ENCODE measurements at regions not wholly inside any gene's neighbourhood (a gene's known extent, or its start where the extent isn't known, plus 50 kb on each side); places are given as distances from the start of the nearest gene placed in this dataset.
"Not testable (repeated sequence)": the region's sequence is repeated elsewhere in the genome, so short reads cannot be mapped to it uniquely, and the experiment has no call there.

DNA sequence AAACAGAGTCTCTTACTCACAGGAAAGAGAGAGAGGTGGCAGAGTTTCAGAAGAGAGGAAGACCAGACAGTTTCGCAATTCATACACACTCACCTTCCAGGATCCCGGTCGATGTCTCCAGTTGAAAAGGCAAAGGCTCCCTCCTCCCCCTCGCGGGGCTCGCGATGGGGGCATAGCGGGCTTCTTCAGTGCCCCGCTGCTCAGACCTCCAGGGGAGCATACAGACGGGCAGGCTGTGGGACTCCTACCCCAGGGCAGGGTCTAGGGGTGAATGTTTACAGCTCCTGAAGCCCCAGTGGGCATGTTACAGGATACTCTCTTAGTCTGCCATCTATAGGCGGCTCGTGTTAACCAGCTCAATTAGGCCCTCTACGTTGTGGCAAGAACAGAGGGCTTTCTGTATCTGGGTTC, 139.2 kb downstream of the SLITRK5 start:
- no peaks in the 10 kb centered on the region for H3K27me3 ChIP-seq (ENCODE audit: control insufficient read depth, insufficient read depth, low read length)
- no peak for DNase-seq (ENCODE audit: low read depth in 4 of 6, low spot score in 6 of 6)
- H3K27ac ChIP-seq (ENCODE audit: low read depth, low read length) = no peak overlapping the region
- H3K36me3 ChIP-seq (ENCODE audit: control insufficient read depth, insufficient read depth, low read length) = no peaks in the 10 kb centered on the region
- H3K9me3 ChIP-seq (ENCODE audit: control insufficient read depth, insufficient read depth, low read length) = no peaks in the 10 kb centered on the region
- 31% methylated on average over 12 of the region's 13 CpGs for WGBS (ENCODE audit: insufficient coverage)
- H3K4me3 ChIP-seq (ENCODE audit: low read depth, low read length) = no peak overlapping the region
- no peaks in the 10 kb centered on the region for H3K4me1 ChIP-seq (ENCODE audit: control insufficient read depth, insufficient read depth, low read length)

DNA sequence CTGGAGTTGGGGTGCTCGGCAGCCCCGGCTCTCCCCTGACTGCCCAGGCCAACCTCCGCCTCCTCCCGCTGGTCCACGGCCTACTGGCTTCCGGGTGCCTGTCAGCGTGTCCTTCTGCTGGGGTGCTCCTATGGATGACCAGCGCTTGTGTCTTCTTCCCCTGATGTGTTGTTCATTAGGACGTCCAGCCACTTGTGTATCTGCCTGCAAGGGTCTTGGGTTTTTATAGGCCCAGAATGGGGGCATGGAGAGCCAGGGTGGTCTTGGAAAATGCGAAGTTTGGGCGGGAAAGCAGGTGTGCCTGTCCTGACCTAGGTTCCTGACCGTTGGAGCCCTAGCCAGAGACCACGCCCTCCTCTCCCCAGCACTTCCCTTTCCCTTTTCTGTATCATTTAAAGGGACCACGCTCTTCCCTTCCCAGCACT, 139.8 kb downstream of the SLITRK5 start:
- no peaks in the 10 kb centered on the region for H3K36me3 ChIP-seq (ENCODE audit: control insufficient read depth, insufficient read depth, low read length)
- no peaks in the 10 kb centered on the region for H3K4me1 ChIP-seq (ENCODE audit: control insufficient read depth, insufficient read depth, low read length)
- H3K27me3 ChIP-seq (ENCODE audit: control insufficient read depth, insufficient read depth, low read length) = no peaks in the 10 kb centered on the region
- 91% methylated on average over 12 of the region's 14 CpGs for WGBS (ENCODE audit: insufficient coverage)
- H3K9me3 ChIP-seq (ENCODE audit: control insufficient read depth, insufficient read depth, low read length) = no peaks in the 10 kb centered on the region
- DNase-seq (ENCODE audit: low read depth in 4 of 6, low spot score in 6 of 6) = no peak
- H3K27ac ChIP-seq (ENCODE audit: low read depth, low read length) = no peak overlapping the region
- no peak overlapping the region for H3K4me3 ChIP-seq (ENCODE audit: low read depth, low read length)

DNA sequence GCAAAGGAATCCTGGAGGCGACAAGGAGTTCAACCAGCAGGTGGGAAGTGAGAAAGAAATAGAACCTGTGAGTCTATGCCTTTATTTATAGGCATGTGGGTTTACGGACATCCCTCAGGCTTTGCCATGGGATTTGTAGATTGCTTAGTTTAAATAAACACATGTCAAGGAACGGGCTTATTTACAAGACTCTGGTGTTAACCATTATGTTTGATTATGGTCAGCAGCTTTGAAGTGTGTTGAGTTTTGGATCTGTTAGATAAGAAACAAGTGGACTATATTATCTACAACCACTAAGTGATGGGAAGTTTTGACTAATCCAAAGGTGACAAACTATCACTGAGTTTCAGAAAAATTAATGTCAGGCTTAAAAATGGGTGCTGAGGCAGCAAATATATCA, 143.2 kb downstream of the SLITRK5 start:
- no peak for DNase-seq (ENCODE audit: low read depth in 4 of 6, low spot score in 6 of 6)
- no peak overlapping the region for H3K27ac ChIP-seq (ENCODE audit: low read depth, low read length)
- H3K36me3 ChIP-seq (ENCODE audit: control insufficient read depth, insufficient read depth, low read length) = no peaks in the 10 kb centered on the region
- no peaks in the 10 kb centered on the region for H3K4me1 ChIP-seq (ENCODE audit: control insufficient read depth, insufficient read depth, low read length)
- H3K27me3 ChIP-seq (ENCODE audit: control insufficient read depth, insufficient read depth, low read length) = no peaks in the 10 kb centered on the region
- H3K4me3 ChIP-seq (ENCODE audit: low read depth, low read length) = no peak overlapping the region
- 80% methylated on average over 1 of the region's 3 CpGs for WGBS (ENCODE audit: insufficient coverage)
- no peaks in the 10 kb centered on the region for H3K9me3 ChIP-seq (ENCODE audit: control insufficient read depth, insufficient read depth, low read length)

DNA sequence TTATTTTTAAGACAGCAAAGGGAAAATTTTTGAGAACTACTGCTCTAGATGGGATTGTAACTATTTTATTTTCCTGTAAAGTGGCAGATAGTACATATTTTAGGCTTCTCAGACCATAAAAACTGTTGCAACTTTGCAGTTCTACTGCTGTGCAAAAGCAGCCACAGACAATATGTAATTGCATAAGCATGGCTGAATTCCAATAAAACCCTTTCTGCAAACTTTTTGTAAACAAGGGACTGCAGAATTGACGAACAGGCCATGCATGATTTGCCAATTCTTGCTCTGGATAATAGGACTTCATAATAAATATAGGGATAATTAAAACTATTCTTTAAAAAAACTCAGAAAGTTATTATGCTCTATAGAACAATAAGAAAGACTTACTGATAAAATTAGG, 149.1 kb downstream of the SLITRK5 start:
- no peaks in the 10 kb centered on the region for H3K4me1 ChIP-seq (ENCODE audit: control insufficient read depth, insufficient read depth, low read length)
- no peak overlapping the region for H3K4me3 ChIP-seq (ENCODE audit: low read depth, low read length)
- no peaks in the 10 kb centered on the region for H3K9me3 ChIP-seq (ENCODE audit: control insufficient read depth, insufficient read depth, low read length)
- no peak overlapping the region for H3K27ac ChIP-seq (ENCODE audit: low read depth, low read length)
- H3K27me3 ChIP-seq (ENCODE audit: control insufficient read depth, insufficient read depth, low read length) = no peaks in the 10 kb centered on the region
- no CpG with 5 or more reads among the region's 1 CpG for WGBS (ENCODE audit: insufficient coverage)
- no peaks in the 10 kb centered on the region for H3K36me3 ChIP-seq (ENCODE audit: control insufficient read depth, insufficient read depth, low read length)
- peak in 2 of 6 donors; percentile 3 to 12 for DNase-seq (ENCODE audit: low read depth in 4 of 6, low spot score in 6 of 6)

DNA sequence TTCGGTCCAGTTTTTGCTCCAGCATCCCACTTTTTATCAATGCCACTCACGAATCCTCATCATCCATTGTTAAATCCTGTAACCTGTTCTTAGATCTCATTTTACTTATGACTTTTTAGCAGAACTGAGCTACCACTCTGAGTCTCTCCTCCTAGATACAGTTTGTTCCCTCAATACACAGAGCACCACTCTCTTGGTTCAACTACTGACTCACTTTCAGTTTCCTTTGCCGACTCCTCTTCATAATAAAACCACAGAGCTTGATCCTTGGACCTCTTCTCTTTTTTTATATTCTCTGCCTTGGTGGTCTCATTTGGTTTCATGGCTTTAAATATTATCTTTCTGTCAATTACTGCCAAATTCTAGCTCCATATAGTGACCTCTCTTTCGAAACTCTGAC, 150.3 kb downstream of the SLITRK5 start:
- DNase-seq (ENCODE audit: low read depth in 4 of 6, low spot score in 6 of 6) = no peak
- Histone ChIP-seq H3K4me1 (ENCODE audit: control insufficient read depth, insufficient read depth, low read length) (no peaks in the 10 kb centered on the region), H3K27ac (ENCODE audit: low read depth, low read length) (no peak overlapping the region), H3K27me3 (ENCODE audit: control insufficient read depth, insufficient read depth, low read length) (no peaks in the 10 kb centered on the region), H3K4me3 (ENCODE audit: low read depth, low read length) (no peak overlapping the region), H3K36me3 (ENCODE audit: control insufficient read depth, insufficient read depth, low read length) (no peaks in the 10 kb centered on the region), H3K9me3 (ENCODE audit: control insufficient read depth, insufficient read depth, low read length) (no peaks in the 10 kb centered on the region)
- 82% methylated on average over 4 of the region's 4 CpGs for WGBS (ENCODE audit: insufficient coverage)

DNA sequence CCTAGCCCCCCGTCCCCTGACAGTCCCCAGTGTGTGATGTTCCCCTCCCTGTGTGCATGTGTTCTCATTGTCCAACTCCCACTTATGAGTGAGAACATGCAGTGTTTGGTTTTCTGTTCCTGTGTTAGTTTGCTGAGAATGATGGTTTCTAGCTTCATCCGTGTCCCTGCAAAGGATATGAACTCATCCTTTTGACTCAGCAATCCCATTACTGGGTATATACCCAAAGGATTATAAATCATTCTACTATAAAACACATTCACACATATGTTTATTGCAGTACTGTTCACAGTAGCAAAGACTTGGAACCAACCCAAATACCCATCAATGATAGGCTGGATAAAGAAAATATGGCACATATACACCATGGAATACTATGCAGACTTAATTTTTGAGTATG, 155.1 kb downstream of the SLITRK5 start:
- no CpG with 5 or more reads among the region's 2 CpGs for whole genome bisulfite sequencing (ENCODE audit: insufficient coverage)
- not testable (repeated sequence) for H3K4me3 ChIP-seq (ENCODE audit: low read depth, low read length); DNase-seq (ENCODE audit: low read depth in 4 of 6, low spot score in 6 of 6)

DNA sequence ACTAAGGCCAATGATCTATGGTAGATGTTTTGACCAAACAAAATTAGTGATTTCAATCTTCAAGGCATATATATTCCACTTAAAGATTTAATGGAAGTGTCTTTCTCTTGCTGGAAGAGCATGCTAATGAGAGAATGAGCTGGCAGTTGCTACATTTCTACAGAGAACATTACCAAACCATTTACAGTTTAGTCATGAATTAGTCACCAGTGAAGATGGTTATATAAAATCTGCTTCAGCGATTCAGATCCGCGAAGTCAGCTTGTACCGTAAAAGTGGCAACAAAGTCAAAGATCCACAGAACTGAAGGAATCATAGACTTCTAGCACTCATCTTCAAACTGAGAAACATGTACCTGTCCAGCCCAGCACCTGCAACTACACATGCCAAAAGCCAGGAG, 156.3 kb downstream of the SLITRK5 start:
- Histone ChIP-seq H3K36me3 (ENCODE audit: control insufficient read depth, insufficient read depth, low read length) (no peaks in the 10 kb centered on the region), H3K27ac (ENCODE audit: low read depth, low read length) (no peak overlapping the region), H3K4me1 (ENCODE audit: control insufficient read depth, insufficient read depth, low read length) (no peaks in the 10 kb centered on the region), H3K27me3 (ENCODE audit: control insufficient read depth, insufficient read depth, low read length) (no peaks in the 10 kb centered on the region), H3K4me3 (ENCODE audit: low read depth, low read length) (no peak overlapping the region), H3K9me3 (ENCODE audit: control insufficient read depth, insufficient read depth, low read length) (no peaks in the 10 kb centered on the region)
- DNase-seq (ENCODE audit: low read depth in 4 of 6, low spot score in 6 of 6) = peak in 1 of 6 donors; percentile 19
- no CpG with 5 or more reads among the region's 4 CpGs for WGBS (ENCODE audit: insufficient coverage)

More for the DNA sequence above, 155.1 kb downstream of the SLITRK5 start:
- H3K27ac ChIP-seq (ENCODE audit: low read depth, low read length); H3K9me3 ChIP-seq (ENCODE audit: control insufficient read depth, insufficient read depth, low read length); H3K4me1 ChIP-seq (ENCODE audit: control insufficient read depth, insufficient read depth, low read length); H3K27me3 ChIP-seq (ENCODE audit: control insufficient read depth, insufficient read depth, low read length); H3K36me3 ChIP-seq (ENCODE audit: control insufficient read depth, insufficient read depth, low read length): not testable (repeated sequence)

DNA sequence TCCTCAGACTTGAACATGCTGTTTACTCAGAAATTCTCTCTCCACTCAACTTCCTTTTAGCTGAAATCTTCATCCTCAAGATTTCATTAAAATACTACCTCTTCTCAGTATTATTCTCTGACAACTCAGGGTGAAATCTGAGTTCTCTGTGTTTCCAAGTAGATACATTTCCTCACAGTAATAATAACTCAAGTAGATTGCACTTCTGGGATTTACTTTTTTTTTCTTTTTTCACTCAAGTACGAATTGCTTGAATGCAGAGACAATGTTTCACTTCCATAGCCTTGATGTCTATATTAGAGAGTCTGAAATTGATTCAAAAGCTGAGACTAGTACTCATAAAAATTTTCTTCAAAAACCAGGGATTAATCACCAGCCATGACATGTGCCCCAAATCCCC, 166.4 kb downstream of the SLITRK5 start:
- DNase-seq (ENCODE audit: low read depth in 4 of 6, low spot score in 6 of 6) = peak in 1 of 6 donors; percentile 68
- no peaks in the 10 kb centered on the region for H3K9me3 ChIP-seq (ENCODE audit: control insufficient read depth, insufficient read depth, low read length)
- H3K4me1 ChIP-seq (ENCODE audit: control insufficient read depth, insufficient read depth, low read length) = no peaks in the 10 kb centered on the region
- no peak overlapping the region for H3K4me3 ChIP-seq (ENCODE audit: low read depth, low read length)
- no peaks in the 10 kb centered on the region for H3K36me3 ChIP-seq (ENCODE audit: control insufficient read depth, insufficient read depth, low read length)
- no CpG with 5 or more reads among the region's 1 CpG for WGBS (ENCODE audit: insufficient coverage)
- peak overlapping the region; percentile 3 for H3K27ac ChIP-seq (ENCODE audit: low read depth, low read length)
- no peaks in the 10 kb centered on the region for H3K27me3 ChIP-seq (ENCODE audit: control insufficient read depth, insufficient read depth, low read length)

DNA sequence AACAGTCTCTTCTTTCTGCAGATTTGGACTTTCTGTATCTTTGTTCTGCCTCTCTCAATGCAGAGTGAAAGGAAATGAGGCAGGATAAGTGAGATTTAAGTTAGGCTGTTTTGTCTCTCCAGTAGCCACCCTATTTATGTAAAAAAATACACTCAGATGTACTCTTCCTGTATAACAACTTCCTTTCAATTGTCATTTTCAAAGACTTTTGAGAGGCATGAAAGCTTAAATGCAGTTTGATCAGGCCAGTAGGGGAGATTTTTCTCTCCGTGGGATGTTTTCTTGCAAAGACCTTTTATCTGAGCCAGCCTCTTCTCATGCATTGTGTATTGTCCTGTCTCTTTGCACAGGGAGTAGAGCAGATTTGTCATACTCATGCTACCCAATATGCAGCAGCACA, 166.8 kb downstream of the SLITRK5 start:
- H3K27ac ChIP-seq (ENCODE audit: low read depth, low read length) = peak overlapping the region; percentile 3
- no peaks in the 10 kb centered on the region for H3K9me3 ChIP-seq (ENCODE audit: control insufficient read depth, insufficient read depth, low read length)
- H3K4me1 ChIP-seq (ENCODE audit: control insufficient read depth, insufficient read depth, low read length) = no peaks in the 10 kb centered on the region
- no peaks in the 10 kb centered on the region for H3K27me3 ChIP-seq (ENCODE audit: control insufficient read depth, insufficient read depth, low read length)
- H3K36me3 ChIP-seq (ENCODE audit: control insufficient read depth, insufficient read depth, low read length) = no peaks in the 10 kb centered on the region
- DNase-seq (ENCODE audit: low read depth in 4 of 6, low spot score in 6 of 6) = peak in 2 of 6 donors; percentile 9 to 62
- no peak overlapping the region for H3K4me3 ChIP-seq (ENCODE audit: low read depth, low read length)
- WGBS (ENCODE audit: insufficient coverage) = no CpG with 5 or more reads among the region's 1 CpG

DNA sequence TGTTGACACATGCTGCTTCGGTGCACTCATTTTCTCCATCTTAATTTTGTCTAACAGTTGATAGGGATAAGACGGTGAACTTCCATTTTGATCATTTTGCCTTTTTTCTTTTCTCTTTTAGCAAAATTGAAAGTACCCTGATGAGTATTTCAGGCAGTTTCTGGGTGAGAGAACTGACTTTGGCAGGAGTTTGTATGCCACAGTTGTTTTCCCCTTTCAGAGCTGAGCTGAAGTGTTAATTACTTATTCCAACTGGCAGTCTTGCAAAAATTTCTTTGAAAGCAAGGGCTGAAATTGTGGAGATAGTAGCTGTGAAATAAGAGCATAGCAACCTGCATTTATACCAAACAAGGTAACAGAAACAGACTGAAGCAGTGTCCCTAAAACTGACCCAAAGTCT, 180.2 kb downstream of the SLITRK5 start:
- no peak overlapping the region for H3K4me3 ChIP-seq (ENCODE audit: low read depth, low read length)
- DNase-seq (ENCODE audit: low read depth in 4 of 6, low spot score in 6 of 6) = peak in 4 of 6 donors; percentile 7 to 92 (median 27)

More for the DNA sequence above, 180.2 kb downstream of the SLITRK5 start:
- Histone ChIP-seq H3K36me3 (ENCODE audit: control insufficient read depth, insufficient read depth, low read length) (no peaks in the 10 kb centered on the region), H3K9me3 (ENCODE audit: control insufficient read depth, insufficient read depth, low read length) (peaks cover 1% of the 10 kb centered on the region), H3K27ac (ENCODE audit: low read depth, low read length) (peak overlapping the region; percentile 42), H3K4me1 (ENCODE audit: control insufficient read depth, insufficient read depth, low read length) (no peaks in the 10 kb centered on the region), H3K27me3 (ENCODE audit: control insufficient read depth, insufficient read depth, low read length) (no peaks in the 10 kb centered on the region)
- WGBS (ENCODE audit: insufficient coverage) = no CpG with 5 or more reads among the region's 2 CpGs

All from spinal cord (tissue), 9 donors.